Smooth muscle cell (in vitro differentiated cells): ENCODE measurements at regions not wholly inside any gene's neighbourhood (a gene's known extent, or its start where the extent isn't known, plus 50 kb on each side); places are given as distances from the start of the nearest gene placed in this dataset.

Experiments used
- DNase-seq: peaks from one replicate; lab custom pipeline; 2025; ENCODE audit not compliant: unreplicated experiment; lab: John Stamatoyannopoulos, UW
- H2AFZ ChIP-seq: fragments of 200-600 bp; sonication (generic); 2 replicates; pipeline ENCODE4 v1.6.0; 2016; ENCODE audit warnings: antibody characterized with exemption, low read depth, mild to moderate bottlenecking
- H3F3A ChIP-seq: fragments of 200-600 bp; sonication (generic); 2 replicates; pipeline ENCODE4 v1.6.0; 2017; ENCODE audit warnings: antibody characterized with exemption, low read depth
- H3K27ac ChIP-seq: fragments of 200-600 bp; sonication (generic); 2 replicates; pipeline ENCODE4 v1.5.1; 2016; ENCODE audit warnings: low read depth, mild to moderate bottlenecking
- H3K27me3 ChIP-seq: fragments of 200-600 bp; sonication (generic); 2 replicates; pipeline ENCODE4 v1.6.1; 2016; ENCODE audit warnings: low read depth, mild to moderate bottlenecking
- H3K36me3 ChIP-seq: fragments of 200-600 bp; sonication (generic); 2 replicates; pipeline ENCODE4 v1.5.1; 2016; ENCODE audit warnings: low read depth
- H3K4me1 ChIP-seq: fragments of 200-600 bp; sonication (generic); 2 replicates; pipeline ENCODE4 v1.5.1; 2016; ENCODE audit warnings: low read depth
- H3K4me2 ChIP-seq: fragments of 200-600 bp; sonication (generic); 2 replicates; pipeline ENCODE4 v1.6.0; 2016; ENCODE audit warnings: mild to moderate bottlenecking
- H3K4me3 ChIP-seq: fragments of 200-600 bp; sonication (generic); 2 replicates; pipeline ENCODE4 v1.5.1; 2016; ENCODE audit warnings: mild to moderate bottlenecking
- H3K79me2 ChIP-seq: fragments of 200-600 bp; sonication (generic); 2 replicates; pipeline ENCODE4 v1.6.0; 2016; ENCODE audit warnings: low read depth, mild to moderate bottlenecking
- H3K9ac ChIP-seq: fragments of 200-600 bp; sonication (generic); 2 replicates; pipeline ENCODE4 v1.6.0; 2016; ENCODE audit warnings: low read depth
- H3K9me3 ChIP-seq: fragments of 200-600 bp; sonication (generic); replicated peaks from 2 replicates; pipeline ENCODE4 v1.5.1; 2016; ENCODE audit warnings: low read depth
- H4K20me1 ChIP-seq: fragments of 200-600 bp; sonication (generic); 2 replicates; pipeline ENCODE4 v1.6.0; 2016; ENCODE audit warnings: low read depth
- WGBS: methylation state at CpG from one replicate; pipeline ENCODE4 v1.1.7; 2016; ENCODE audit warnings: low lambda C conversion rate; 5-methylcytosine and 5-hydroxymethylcytosine counted together
- TF ChIP-seq, protein P1 (sequence below): fragments of 200-600 bp; sonication (generic); IDR thresholded peaks from 2 replicates; pipeline ENCODE4 v1.5.1; 2017; ENCODE audit warnings: borderline replicate concordance, mild to moderate bottlenecking, antibody characterized with exemption; ENCODE audit not compliant: insufficient read depth, poor library complexity, severe bottlenecking

DNA sequence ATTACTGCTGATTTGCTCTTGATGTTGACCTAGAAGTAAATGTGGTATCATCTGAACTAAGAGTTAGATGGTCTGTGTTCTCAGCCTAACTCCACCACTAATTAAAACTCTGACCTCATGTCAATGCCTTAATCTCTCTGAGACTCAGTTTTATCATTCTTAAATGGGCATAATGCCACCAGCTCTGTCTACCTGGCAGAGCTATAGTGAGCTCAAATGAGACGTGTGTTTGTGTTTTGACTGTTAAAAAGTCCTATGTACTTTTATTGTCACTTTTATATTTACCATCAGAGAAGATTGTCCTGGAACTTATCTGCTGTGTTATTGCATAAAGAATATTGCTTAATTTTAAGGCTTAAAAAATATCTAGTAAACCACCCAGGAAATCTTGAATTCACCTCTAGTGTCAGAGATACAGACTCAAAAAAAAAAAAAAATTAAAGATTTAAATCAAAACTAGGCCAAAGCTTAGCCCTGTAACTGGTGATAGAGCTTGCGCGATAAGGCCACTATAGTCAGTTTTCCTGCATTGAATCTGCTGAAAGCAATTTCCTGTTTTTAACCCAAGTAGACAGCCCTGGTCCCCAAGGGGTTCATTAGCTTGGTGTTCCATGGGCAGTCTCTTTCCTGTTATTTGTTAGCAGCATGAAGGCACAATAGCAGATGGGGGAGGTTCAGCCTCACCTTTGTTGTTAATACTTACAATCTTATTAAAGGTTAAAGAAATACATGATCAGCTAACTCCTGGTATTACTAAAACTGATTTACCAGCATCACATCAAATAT, 261.8 kb downstream of the ATP23 start:
- 91% methylated on average over 3 of the region's 3 CpGs for WGBS
- Histone ChIP-seq H3K4me2 (no peak overlapping the region), H3K27ac (no peak overlapping the region), H3K4me1 (no peaks in the 10 kb centered on the region), H3K4me3 (no peak overlapping the region), H4K20me1 (no peaks in the 10 kb centered on the region), H3K9ac (no peak overlapping the region), H3K36me3 (no peaks in the 10 kb centered on the region), H2AFZ (no peak overlapping the region), H3F3A (no peaks in the 10 kb centered on the region), H3K27me3 (no peaks in the 10 kb centered on the region), H3K79me2 (no peaks in the 10 kb centered on the region), H3K9me3 (no peaks in the 10 kb centered on the region)
- TF ChIP-seq, protein P1, sequence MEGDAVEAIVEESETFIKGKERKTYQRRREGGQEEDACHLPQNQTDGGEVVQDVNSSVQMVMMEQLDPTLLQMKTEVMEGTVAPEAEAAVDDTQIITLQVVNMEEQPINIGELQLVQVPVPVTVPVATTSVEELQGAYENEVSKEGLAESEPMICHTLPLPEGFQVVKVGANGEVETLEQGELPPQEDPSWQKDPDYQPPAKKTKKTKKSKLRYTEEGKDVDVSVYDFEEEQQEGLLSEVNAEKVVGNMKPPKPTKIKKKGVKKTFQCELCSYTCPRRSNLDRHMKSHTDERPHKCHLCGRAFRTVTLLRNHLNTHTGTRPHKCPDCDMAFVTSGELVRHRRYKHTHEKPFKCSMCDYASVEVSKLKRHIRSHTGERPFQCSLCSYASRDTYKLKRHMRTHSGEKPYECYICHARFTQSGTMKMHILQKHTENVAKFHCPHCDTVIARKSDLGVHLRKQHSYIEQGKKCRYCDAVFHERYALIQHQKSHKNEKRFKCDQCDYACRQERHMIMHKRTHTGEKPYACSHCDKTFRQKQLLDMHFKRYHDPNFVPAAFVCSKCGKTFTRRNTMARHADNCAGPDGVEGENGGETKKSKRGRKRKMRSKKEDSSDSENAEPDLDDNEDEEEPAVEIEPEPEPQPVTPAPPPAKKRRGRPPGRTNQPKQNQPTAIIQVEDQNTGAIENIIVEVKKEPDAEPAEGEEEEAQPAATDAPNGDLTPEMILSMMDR, result no peak
- DNase-seq, result no peak

- no peaks in the 10 kb centered on the region for H3K4me1 ChIP-seq
- TF ChIP-seq, protein P1, result no peak
- H3K27ac ChIP-seq, result no peak overlapping the region
- no peak overlapping the region for H3K9ac ChIP-seq
- no peaks in the 10 kb centered on the region for H3K9me3 ChIP-seq
- no peaks in the 10 kb centered on the region for H3K36me3 ChIP-seq
- H4K20me1 ChIP-seq, result no peaks in the 10 kb centered on the region
- no peaks in the 10 kb centered on the region for H3F3A ChIP-seq
- no peak overlapping the region for H2AFZ ChIP-seq
- no peaks in the 10 kb centered on the region for H3K79me2 ChIP-seq
- no peak for DNase-seq
- 52% methylated on average over 1 of the region's 1 CpG for WGBS
- no peak overlapping the region for H3K4me3 ChIP-seq
- no peaks in the 10 kb centered on the region for H3K27me3 ChIP-seq
- H3K4me2 ChIP-seq, result no peak overlapping the region
Observed at GRCh38 chr12:58204071-58204470, 262.7 kb downstream of the ATP23 start.

DNA sequence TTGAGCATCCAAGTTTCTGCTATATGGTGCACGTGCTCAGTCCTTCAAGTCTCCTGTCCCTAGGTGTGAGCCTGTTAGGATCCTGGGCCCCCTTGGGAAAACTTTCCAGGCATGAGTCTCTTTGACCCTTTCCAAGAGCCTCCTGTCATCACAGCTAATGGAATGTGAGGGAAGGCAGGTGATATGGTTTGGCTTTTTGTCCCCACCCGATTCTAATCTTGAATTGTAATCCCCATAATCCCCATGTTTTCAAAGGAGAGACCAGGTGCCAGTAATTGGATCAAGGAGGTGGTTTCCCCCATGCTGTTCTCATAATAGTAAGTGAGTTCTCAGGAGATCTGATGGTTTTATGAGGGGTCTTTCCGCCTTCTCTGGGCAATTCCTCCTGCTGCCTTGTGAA, 265.5 kb downstream of the ATP23 start:
- no peak overlapping the region for H3K27ac ChIP-seq
- no peak overlapping the region for H3K4me2 ChIP-seq
- H3K27me3 ChIP-seq, result no peaks in the 10 kb centered on the region
- H4K20me1 ChIP-seq, result no peaks in the 10 kb centered on the region
- no peak for DNase-seq
- H3K4me1 ChIP-seq, result no peaks in the 10 kb centered on the region
- no peaks in the 10 kb centered on the region for H3K36me3 ChIP-seq
- WGBS, result 75% methylated on average over 3 of the region's 3 CpGs
- no peak overlapping the region for H2AFZ ChIP-seq
- H3F3A ChIP-seq, result no peaks in the 10 kb centered on the region
- TF ChIP-seq, protein P1, result no peak
- no peak overlapping the region for H3K9ac ChIP-seq
- no peak overlapping the region for H3K4me3 ChIP-seq
- H3K79me2 ChIP-seq, result no peaks in the 10 kb centered on the region
- H3K9me3 ChIP-seq, result no peaks in the 10 kb centered on the region

DNA sequence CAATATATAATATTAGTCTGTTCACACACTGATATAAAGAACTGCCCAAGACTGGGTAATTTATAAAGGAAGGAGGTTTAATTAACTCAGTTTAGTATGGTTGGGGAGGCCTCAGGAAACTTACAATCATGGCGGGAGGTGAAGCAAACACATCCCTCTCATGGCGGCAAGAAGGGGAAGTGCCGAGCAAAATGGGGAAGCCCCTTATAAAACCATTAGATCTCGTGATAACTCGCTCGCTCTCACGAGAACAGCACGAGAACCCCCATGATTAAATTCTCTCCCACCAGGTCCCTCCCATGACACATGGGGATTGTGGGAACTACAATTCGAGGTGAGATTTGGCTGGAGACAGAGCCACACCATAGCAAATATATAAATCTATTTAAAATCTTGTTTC, 269.8 kb downstream of the ATP23 start:
- Histone ChIP-seq H3K27me3 (no peaks in the 10 kb centered on the region), H3K9ac (no peak overlapping the region), H3K79me2 (no peaks in the 10 kb centered on the region), H3K27ac (no peak overlapping the region), H4K20me1 (no peaks in the 10 kb centered on the region), H3K9me3 (no peaks in the 10 kb centered on the region), H3K4me2 (no peak overlapping the region), H3K4me1 (no peaks in the 10 kb centered on the region), H3K36me3 (no peaks in the 10 kb centered on the region), H3K4me3 (no peak overlapping the region), H2AFZ (no peak overlapping the region), H3F3A (no peaks in the 10 kb centered on the region)
- 90% methylated on average over 9 of the region's 9 CpGs for WGBS
- TF ChIP-seq, protein P1, result no peak
- no peak for DNase-seq
